ENCODE measurements at regions not wholly inside any gene's neighbourhood (a gene's known extent, or its start where the extent isn't known, plus 50 kb on each side); places are given as distances from the start of the nearest gene placed in this dataset.
A peak's percentile ranks its signal among the peaks of the same experiment; 100 is the strongest.

- no peak for DNase-seq (ENCODE audit: low read depth)
These were observed 234.3 kb upstream of the HS3ST5 start for GRCh38 chr6:114577109-114577508.

- DNase-seq (ENCODE audit: low read depth): no peak
These were observed 233.5 kb upstream of the HS3ST5 start for GRCh38 chr6:114576330-114576729.

DNA sequence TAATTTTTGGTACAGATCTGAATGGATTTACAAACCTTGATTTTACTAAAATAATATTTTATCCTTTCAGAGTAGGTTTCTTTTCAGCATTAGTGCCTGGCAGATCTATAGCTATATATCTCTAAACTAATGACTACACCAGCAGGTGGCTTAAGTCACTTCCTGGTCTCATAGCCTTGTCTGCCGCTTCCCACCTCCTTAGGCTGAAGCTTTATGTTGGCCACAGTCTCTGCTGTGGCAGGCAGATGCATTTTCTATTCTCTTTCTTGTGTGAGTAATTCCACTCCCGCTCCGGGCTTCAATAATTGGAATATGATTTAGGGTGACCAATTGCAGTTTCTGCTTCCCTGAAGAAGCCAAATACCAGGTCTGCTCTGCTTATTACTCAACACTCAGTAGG is 226.8 kb upstream of the HS3ST5 start:
- DNase-seq (ENCODE audit: low read depth): no peak

GRCh38 chr6:114564302-114564933 is 221.6 kb upstream of the HS3ST5 start:
- DNase-seq (ENCODE audit: low read depth): no peak

DNA sequence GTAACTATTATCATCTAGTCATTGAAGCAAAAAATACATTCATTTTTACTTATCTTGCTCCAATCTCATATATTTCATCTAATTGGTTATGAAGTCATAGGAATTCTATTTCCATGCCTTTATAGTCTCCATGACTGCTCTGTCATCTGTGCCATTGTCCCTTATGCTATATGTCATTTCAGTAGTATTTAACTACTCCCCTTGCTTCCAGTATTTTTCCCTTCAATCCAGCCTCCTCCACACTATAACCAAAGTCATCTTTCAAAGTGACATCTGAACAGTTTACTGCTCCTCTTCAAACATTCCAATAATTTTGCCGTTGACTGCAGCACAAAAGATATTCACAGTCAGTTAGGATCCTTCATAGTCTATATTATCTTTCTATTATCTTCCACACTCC is 216.6 kb upstream of the HS3ST5 start:
- no peak for DNase-seq (ENCODE audit: low read depth)

DNA sequence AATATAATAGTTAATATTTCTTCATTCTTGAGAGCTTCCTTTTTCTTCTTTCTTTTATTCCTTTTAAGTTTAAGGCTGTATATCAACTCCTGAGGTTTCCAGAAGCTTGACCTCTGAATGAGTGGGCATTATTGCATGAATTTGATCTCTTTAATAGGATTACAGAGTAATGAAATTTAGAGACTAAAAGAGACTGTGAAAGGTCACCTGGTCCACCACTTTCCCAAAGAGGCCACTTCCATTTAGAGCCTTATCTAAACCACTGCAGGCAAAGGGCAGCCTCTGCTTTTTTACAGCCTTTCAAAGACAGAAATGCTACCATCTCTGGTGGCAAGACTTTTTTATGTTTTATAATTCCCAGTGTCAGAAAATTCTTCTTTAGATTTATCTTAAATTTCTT is 215.3 kb upstream of the HS3ST5 start:
- no peak for DNase-seq (ENCODE audit: low read depth)

DNA sequence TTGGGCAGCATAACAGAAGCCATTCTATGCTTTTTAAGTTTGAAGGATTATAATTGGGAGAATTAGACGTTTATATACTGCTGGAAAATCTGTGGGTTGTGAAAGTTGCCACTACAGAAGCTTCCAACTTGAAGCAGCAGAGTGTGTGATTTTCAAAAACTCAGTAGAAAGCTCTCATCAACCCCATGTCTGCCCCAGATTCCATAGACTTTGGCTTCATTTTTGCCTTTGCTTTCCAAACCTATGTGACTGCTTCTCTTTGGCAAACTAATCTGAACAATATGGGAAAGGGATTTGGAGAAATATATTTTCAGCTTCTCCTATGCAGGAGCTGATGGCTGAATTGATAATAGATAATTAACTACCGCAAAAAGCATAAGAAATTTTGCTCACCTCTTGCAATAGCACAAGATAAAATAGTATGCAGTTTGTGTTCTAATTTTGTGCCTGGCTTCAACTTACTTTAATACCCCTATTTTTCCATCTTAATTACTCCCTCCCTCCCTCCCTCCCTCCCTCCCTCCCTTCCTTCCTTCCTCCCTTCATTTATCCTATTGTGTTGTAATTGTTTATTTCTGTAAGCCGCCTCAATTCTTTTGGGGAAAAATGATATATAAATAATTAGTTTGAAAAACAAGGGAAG is 214.1 kb upstream of the HS3ST5 start:
- no peak for DNase-seq (ENCODE audit: low read depth)

GRCh38 chr6:114550316-114550715 is 207.5 kb upstream of the HS3ST5 start:
- DNase-seq (ENCODE audit: low read depth): no peak

DNA sequence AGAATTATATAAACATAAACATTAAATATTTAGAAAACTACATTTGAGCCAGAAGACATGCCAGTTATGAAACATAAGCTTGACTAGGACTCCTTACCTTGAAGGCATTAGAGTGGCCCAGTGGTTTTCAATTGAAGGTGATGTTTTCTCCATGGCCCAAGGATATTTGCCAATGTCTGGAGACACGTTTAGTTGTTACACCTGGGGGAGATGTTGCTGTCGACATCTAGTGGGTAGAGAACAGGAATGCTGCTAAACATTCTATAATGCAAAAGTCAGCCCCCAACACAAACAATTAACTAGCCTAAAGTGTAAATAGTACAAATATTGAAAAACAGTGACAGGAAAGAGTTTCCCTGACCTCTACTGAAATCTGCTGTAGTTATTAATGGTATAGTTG is 200.9 kb upstream of the HS3ST5 start:
- no peak for DNase-seq (ENCODE audit: low read depth)

- DNase-seq (ENCODE audit: low read depth): no peak
These were observed 199.0 kb upstream of the HS3ST5 start for GRCh38 chr6:114541794-114542193.

GRCh38 chr6:114537977-114538376 is 195.2 kb upstream of the HS3ST5 start:
- DNase-seq (ENCODE audit: low read depth): no peak

DNA sequence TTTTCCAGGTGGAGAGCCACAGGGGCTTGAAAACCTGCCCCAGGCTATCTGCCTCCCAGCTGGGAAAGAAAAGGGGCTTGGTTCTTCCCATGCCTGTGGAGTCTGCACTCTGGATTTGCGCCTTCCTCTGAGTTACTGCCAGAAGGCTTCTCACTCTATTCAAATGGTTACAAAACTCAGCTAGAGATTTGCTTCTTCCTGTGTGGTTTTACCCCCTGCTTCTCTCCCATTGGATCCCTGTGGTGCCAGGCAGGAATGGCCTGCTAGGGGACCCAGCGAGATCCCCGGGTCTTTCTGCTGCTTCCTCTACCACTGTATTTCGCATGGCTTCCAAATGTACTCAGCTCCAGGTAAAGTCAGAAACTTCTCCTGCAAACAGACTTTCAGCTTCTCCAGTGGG is 192.0 kb upstream of the HS3ST5 start:
- no peak for DNase-seq (ENCODE audit: low read depth)

DNA sequence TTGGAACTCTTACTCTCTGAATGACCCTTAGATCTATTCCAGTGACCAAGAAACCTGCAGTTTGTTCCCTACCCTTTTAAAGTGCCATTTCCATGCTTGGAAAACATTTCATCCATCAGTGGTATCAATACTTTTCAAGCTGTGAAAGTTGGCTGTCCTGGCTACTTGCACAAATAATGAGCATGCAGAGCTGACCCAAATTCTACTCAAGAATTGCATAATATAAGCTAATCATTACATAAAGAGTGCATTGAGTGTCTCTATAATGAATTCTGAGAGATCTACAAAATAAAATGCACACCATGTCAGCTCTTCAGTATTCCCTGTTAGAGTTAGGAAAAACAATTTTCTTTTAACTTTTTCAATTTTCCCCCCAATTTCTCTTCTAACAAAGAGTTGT is 181.3 kb upstream of the HS3ST5 start:
- no peak for DNase-seq (ENCODE audit: low read depth)

GRCh38 chr6:114523508-114523907 is 180.7 kb upstream of the HS3ST5 start:
- DNase-seq (ENCODE audit: low read depth): no peak

- no peak for DNase-seq (ENCODE audit: low read depth)
These were observed 179.1 kb upstream of the HS3ST5 start for GRCh38 chr6:114521926-114522325.

- DNase-seq (ENCODE audit: low read depth): no peak
These were observed 178.2 kb upstream of the HS3ST5 start for GRCh38 chr6:114520976-114521375.

DNA sequence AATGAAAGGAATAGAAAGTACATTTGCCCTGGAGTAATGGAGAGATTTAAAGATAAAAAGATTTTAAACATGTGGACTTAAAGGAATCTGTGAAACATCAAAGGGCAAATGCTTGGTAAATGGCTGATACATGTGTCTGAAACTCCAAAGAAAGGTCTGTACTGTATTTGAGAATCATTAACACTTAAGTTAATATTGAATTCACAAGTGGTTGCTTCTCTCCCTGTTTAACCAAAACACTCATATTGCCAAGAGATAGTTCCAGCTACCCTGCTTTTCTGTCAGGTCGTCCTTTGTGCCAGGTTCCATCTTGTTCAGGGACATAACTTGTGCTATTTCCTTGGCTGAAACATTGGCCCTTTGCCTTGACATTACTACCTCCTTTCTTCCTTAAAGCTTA is 171.3 kb upstream of the HS3ST5 start:
- no peak for DNase-seq (ENCODE audit: low read depth)

DNA sequence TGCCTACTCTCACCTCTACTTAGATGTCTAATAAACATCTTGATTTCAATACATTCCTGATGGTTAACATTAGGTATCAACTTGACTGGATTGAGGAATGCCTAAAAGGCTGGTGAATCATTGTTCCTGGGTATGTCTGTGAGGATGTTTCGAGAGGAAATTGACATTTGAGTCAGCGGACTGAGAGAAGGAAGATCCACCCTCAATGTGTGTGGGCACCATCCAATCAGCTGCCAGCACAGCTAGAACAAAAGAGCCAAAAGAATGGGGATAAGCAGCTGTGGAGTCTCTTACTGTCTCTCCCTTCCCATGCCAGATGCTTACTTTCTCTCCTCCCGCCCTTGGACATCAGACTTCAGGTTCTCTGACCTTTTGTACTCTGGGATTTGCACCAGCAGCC is 128.6 kb upstream of the HS3ST5 start:
- DNase-seq (ENCODE audit: low read depth): no peak

DNA sequence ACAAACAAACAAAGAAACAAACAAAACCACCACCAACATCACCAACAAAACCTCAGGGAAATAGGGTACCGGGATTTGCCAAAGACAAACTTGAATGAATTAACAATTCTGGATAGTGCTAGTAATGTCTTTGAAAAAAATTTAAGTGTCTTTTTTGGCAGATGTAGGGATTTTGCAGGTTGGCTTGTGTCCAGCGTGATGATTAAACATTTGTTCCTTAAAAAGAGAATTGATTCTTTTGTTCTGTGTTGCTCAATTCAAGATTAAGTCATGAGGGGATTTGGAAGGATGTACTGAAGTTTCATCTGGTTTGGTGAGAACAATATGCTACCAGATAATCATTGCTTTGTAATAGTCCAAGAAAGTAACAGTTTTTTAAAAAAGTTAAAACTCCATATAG is 125.1 kb upstream of the HS3ST5 start:
- DNase-seq (ENCODE audit: low read depth): peak; percentile 8

- DNase-seq (ENCODE audit: low read depth): no peak
These were observed 122.7 kb upstream of the HS3ST5 start for GRCh38 chr6:114465511-114465910.

GRCh38 chr6:114453737-114454276 is 111.0 kb upstream of the HS3ST5 start:
- DNase-seq (ENCODE audit: low read depth): no peak

DNA sequence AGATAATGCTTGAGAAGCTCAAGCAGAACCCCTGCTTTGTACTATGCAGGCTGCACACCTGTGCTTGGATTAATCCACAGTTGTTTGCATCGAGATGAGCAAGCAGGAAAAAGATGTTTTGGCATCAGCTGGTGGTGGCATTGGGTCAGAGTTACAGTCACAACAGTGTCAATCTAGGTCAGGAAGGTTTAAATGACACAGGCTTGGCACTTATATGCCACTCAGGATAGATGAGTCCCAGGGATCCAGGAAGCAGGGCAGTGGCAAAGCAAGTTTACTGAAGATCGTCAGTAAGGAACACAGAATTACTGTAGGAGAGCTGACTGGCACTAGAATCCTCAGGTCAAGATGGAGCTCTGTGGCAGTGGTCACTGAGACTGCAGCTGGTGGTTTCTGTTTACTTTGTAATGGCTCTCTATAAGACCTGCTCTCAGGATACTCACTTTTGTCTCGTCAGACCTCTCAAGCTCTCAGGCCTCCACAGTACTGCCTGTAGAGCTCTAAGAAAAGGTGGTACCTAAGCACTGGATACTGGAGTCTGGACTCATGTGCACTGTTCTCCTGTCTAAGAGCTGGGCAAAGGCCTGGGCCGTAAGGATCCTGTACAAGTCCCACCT is 110.1 kb upstream of the HS3ST5 start:
- DNase-seq (ENCODE audit: low read depth): no peak

DNA sequence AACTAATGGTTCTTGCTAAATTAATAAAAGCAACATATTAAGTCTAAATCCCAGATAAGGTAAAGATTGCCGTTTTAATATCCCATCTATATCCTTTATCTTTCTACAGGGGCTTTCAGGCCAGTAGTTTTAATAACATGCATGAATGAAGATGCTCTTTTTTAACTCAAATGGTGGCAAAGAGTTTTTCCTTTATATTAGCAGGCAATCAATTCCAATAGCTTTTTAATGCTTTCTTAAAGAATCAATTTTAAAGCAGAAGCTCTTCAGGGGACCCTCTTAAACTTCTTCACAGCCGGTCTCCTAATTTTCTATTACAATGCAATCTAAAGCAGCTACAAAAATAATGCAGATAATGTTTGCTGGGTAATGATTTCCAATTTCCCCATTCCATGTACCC is 107.8 kb upstream of the HS3ST5 start:
- DNase-seq (ENCODE audit: low read depth): no peak
